HG02588 (cell line): ENCODE measurements at regions not wholly inside any gene's neighbourhood (a gene's known extent, or its start where the extent isn't known, plus 50 kb on each side); places are given as distances from the start of the nearest gene placed in this dataset.
A peak's percentile ranks its signal among the peaks of the same experiment; 100 is the strongest.
"Not testable (repeated sequence)": the region's sequence is repeated elsewhere in the genome, so short reads cannot be mapped to it uniquely, and the experiment has no call there.

Experiments
- ATAC-seq: cut with Tn5 transposase; IDR thresholded peaks from one replicate; pipeline ENCODE4 v1.9.1; 2021; ENCODE audit warnings: mild to moderate bottlenecking, moderate library complexity; ENCODE audit not compliant: unreplicated experiment

GRCh38 chr1:115183158-115183557 is 93.9 kb upstream of the TSPAN2 start:
- no peak for ATAC-seq

GRCh38 chr1:115182012-115182715 is 92.9 kb upstream of the TSPAN2 start:
- no peak for ATAC-seq

DNA sequence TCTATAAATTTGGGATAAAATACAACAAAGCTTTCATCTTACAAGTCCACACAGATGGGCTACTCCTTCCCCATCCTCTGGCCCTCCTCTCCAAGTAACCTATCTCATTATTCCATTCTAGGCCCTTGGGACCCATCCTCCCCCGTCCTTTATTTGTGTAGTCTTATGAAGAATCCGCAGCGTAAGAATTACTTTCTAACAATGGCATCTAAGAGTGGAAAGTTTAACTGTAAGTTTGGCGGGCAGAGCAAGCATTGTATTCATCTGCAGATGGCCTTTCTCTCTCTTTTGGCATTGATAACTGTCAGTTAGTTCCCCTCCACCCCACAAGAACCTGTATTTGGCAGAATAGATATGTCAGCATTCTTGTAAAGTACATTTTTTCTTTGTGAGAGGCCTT is 91.9 kb upstream of the TSPAN2 start:
- ATAC-seq = no peak

DNA sequence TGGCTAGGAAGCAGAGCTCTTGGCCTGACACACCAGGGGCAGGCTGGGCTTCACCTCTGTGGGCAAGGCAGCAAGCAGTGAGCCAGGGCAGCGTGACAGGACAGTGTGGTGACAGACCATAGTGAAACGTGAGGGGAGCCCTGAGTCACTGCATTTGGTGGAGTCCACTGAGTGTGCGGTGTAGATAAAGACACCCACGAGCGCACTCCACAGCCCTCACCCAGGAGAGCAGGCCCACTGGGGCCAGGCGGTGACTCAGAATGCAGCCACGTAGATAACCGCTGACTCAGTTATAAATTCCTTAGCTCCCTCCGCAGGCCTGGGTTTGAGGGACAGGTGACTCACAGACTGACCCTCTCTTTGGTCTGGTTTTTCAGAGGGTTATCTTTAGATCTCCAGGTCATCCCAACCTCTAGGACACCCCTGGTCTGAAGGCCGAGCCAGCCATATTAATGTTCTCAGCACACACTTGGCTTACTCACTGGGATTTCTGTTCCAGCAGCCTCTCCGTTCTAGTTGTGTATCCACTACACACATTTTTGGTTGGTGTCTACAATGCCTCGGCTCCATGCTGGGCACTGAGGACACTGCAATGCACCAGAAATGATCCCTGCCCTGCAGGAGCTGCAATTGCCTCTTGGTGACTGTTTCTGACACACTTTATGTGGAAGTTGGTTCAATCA is 90.2 kb upstream of the TSPAN2 start:
- peak; percentile 59 for ATAC-seq

DNA sequence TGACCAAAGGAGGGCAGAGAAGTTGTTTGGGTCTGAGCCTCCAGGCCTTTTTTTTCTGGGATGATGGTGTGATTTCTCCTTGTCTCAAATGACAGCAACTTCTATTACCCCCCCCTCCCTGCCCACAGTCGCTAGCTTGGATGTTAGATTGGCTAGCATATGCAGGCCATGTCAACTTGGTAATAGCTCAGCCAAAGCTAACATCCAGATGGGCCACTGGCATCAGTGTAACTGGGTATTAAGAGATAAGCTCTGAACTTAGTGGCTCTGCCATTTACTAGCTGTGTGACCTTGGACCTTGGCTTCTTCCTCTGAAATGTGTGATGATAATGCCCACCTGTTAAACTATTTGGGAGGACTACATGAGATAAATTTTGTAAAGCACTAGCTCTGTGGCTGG is 86.9 kb upstream of the TSPAN2 start:
- no peak for ATAC-seq

DNA sequence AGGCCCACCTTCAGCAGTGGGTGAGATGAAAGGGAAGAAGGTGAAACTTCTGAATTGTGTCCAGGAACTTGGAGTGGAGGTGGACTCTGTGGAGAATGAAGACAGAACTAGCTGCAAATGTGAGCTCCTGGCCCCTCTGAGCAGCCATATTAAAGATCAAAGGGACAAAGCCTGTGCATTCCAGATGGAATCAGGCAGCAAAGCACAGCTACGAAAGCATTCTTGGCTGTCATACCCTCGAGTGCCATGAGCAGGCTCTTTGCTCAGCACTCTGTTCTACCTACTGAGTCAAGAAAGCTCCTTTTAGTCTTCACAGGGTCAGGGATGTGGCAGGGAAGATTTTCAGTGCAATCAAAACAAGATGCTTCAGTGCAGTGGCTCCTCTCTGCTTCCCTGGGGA is 86.3 kb upstream of the TSPAN2 start:
- ATAC-seq = no peak

- ATAC-seq = no peak
Observed at GRCh38 chr1:115173151-115173550, 83.8 kb upstream of the TSPAN2 start.

DNA sequence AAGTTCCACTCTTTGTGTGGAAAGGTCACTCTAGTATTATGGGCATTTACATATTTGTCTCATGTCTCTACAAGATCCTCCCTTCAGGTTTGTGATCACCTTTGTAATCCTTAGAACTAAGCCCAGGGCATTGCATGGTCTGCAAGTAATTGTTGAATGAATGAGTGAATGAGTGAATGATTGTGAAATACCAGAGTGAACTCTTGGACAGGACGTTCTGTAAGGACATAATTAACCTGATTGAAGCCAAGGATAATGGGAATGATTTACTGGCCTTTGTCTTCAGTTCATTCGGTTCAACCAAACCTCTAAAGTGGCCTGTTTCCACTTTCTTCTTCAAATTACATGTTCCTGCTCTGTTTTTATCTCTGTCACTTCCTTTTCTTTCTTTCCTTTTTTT is 83.0 kb upstream of the TSPAN2 start:
- no peak for ATAC-seq

DNA sequence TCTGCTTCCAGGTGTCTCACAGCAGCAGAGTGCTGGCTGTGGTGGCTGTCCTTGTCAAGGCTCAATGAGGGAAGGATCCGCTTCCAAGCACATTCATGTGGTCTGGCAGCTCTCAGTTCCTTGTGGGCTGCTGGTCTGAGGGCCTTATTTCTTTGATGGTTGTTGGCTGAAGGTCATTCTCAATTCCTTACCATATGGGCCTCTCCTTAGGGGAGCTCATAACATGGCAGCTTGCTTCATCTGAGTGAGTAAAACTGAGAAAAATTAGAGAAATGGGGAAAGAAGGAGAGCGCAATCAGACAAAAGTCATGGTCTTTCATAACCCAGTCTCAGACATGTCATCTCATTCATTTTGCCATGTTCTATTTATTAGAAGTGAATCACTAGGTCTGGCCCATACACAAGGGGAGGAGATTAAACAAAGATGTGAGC is 81.7 kb upstream of the TSPAN2 start:
- no peak for ATAC-seq

GRCh38 chr1:115170377-115170776 is 81.1 kb upstream of the TSPAN2 start:
- no peak for ATAC-seq

DNA sequence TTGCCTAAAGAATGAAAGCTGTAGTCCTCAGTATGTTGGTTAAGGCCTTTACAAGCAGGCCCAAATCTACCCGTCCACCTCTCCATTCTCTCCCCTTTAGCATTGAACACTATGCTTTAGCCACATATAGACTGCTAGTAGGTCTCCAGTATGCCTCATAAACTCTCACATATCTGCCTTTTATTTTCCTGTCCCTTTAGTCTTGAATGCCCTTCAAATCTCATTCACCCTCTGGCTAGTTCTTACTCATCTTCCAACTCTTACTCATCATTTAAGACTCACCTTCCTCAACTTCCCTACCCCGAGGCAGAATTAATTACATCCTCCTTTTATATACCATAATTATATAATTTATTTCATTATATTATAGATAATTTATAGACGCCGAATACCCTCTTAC is 78.7 kb upstream of the TSPAN2 start:
- ATAC-seq = no peak

DNA sequence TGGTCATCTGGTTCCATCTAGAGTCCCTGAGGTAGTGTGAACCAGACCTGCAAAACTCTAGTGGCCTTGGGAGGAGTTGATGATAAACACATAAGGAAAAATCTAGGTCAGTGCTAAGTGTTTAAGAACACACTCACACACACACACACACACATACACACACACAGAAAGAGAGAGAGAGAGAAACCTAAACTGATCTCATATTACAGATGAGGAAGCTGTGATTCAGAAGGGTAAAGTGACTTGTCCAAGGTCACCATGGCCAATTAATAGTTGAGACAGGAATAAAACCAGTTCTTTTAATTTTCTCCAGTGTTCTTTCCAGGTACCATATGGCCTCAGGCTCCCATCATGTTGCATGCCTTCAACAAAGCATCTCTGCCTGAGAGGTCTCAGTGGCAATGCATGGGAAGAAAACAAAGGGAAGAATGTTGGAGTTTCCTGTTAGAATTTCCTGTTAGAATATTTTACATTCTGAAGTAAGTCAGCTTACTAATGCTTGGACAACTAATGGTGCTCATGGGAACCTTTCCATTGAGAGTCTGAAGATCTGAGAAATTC is 77.3 kb upstream of the TSPAN2 start:
- ATAC-seq = no peak

GRCh38 chr1:115165776-115166175 is 76.5 kb upstream of the TSPAN2 start:
- ATAC-seq = no peak

DNA sequence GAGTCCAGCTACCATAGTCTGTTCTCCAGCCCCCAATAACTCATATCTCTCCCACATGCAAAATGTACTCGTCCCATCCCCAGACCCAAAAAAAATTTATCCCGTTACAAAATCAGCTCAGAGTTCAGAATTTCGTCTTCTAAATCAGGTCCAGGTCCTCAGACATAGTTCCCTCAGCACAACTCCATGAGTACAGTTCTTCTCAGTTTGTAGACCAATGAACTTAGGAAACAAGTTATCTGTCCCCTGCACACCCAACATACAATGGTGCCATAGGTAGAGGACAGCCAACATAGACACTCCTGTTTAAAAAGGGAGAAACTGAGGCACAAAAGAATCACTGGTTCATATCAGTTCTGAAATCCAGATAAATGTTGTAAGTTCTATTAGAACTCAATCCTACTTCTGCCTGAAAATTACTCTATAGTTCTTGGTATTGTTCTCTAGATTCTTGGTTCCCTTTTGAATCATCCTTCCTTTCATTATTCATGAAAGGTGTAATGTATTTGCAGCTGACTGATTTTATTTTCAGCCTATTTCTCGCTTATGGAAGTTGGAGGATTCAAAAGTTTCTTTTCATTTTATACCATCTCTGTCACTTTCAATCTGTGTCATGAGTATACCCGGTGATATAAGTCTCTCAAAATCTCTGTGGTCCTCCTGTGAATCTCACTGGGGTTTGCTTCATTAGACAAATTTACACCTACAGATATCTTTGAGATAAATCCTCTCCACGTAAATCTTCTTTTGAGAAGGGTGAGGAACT is 75.8 kb upstream of the TSPAN2 start:
- no peak for ATAC-seq

DNA sequence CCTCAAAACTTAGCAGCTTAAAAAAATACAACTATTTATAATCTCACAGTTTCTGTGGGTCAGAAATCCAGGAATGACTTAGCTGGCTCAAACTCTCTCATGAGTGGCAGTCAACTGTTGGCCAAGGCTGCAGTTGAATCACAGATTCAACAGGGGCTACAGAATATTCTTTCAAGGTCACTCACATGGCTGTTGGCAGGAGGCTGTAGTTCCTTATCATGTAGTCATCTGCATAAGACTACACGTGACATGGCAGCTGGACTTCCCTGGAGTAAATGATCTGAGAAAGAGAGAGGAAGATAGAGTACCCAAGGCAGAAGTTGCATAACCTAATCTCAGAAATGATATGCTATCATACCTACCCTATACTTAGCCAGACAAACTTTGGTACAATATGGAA is 75.2 kb upstream of the TSPAN2 start:
- ATAC-seq = no peak

GRCh38 chr1:115160728-115161127 is 71.4 kb upstream of the TSPAN2 start:
- ATAC-seq = no peak

DNA sequence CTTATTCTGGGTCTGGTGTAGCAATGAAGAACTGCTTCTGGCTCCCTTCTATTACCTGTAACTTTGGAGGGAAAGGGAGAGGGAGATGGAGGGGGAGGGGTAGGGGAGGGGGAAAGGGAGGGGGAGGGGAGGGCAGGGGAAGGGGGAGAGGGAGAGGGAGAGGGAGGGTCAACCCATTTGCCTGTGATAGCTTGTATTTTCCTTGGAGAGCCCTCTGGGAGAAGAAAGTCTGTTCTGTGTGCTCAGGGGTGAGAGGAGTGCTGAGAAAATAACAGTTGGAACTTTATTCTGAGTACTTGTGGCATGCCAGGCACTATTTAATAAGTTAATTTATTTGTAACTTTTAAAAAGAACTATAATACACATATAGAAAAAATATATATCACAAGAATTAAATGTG is 70.7 kb upstream of the TSPAN2 start:
- no peak for ATAC-seq

DNA sequence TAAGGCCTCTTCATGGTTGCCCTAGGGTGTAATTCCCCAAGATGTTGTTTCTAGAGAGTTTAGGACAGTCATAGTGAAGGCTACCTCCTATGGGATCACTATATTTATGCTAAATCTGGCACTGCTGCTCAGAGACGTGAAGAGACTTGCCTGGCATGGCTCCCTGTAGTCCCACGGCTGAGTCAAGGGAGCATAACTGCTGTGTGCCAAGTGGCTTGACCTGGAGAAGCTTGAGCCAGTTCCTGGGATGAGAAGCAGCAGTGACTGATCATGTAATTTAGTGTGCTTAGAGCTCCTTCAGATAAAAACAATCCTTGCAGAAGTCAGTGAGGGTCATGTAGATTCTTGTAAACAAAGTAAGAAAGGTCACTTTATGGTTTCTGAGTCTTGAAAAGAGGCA is 68.9 kb upstream of the TSPAN2 start:
- ATAC-seq = no peak

- no peak for ATAC-seq
Observed at GRCh38 chr1:115156826-115157468, 67.6 kb upstream of the TSPAN2 start.

DNA sequence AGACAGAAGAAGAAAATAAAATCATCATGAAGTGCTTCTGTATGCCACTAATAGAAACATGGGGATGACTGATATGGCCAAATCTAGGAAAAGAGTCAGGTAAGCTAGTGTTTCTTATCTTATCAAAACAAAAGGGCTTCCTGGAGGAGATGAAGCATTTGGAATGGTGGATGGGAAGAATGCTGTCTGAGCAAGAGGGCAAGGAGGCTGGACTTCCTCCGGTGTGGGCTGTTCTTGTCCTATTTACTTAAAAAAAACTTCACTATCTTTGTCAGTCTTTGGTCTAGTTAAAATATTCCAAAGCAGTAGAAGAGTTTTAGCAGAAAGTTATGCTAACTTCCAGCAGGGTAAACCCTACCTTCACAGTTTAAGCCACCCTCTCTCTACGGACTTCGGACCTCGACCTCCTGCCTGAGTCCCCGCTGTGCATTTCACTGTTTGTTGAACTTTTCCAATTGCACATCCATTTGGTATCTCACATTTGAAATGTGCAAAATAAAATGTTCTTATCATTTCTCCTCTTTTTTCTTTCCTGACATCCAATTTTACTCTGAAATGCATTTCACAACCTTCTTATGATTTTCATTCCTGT is 64.8 kb upstream of the TSPAN2 start:
- no peak for ATAC-seq

- not testable (repeated sequence) for ATAC-seq
Observed at GRCh38 chr1:115147928-115148327, 58.6 kb upstream of the TSPAN2 start.
